ENCODE measurements at regions not wholly inside any gene's neighbourhood (a gene's known extent, or its start where the extent isn't known, plus 50 kb on each side); places are given as distances from the start of the nearest gene placed in this dataset.

DNA sequence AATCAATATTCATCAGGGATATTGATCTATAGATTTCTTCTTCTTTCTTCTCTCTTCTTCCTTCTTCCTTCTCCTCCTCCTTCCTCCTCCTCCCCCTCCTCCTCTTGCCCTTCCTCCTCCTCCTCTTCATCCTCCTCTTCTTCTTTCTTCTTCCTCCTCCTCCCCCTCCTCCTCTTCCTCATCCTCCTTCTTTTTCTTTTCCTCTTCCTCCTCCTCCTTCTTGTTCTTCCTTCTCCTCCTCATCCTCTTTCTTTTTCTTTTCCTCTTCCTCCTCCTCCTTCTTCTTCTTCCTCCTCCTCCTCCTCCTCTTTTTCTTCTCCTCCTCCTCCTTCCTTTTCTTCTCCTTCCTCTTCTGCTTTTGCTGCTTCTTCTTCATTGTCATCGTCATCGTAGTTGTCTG lies 52.4 kb upstream of the SERINC1 start:
- DNase-seq (ENCODE audit: extremely low read depth in 1 of 4, low spot score in 3 of 4) (no peak), ATAC-seq (no peak), FAIRE-seq (no peak)
- no peaks in the 10 kb centered on the region for H3K27me3 ChIP-seq (ENCODE audit: control insufficient read depth in 2 of 2, insufficient read depth in 2 of 2, low read length in 2 of 2)
- TF ChIP-seq OTX1 (CRISPR knock-in tag; IDR thresholded peaks at IDR 0.05), result 0 out of 2 replicates have a peak, but pooled peaks have one; percentile 29
- TF ChIP-seq PYGO2 (tag; IDR thresholded peaks at IDR 0.05), result no peak
- TF ChIP-seq, protein P1, sequence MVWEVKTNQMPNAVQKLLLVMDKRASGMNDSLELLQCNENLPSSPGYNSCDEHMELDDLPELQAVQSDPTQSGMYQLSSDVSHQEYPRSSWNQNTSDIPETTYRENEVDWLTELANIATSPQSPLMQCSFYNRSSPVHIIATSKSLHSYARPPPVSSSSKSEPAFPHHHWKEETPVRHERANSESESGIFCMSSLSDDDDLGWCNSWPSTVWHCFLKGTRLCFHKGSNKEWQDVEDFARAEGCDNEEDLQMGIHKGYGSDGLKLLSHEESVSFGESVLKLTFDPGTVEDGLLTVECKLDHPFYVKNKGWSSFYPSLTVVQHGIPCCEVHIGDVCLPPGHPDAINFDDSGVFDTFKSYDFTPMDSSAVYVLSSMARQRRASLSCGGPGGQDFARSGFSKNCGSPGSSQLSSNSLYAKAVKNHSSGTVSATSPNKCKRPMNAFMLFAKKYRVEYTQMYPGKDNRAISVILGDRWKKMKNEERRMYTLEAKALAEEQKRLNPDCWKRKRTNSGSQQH (CRISPR knock-in tag; IDR thresholded peaks at IDR 0.05), result 0 out of 2 replicates have a peak, but pooled peaks have one; percentile 29
- H3K9me3 ChIP-seq (replicated peaks; ENCODE audit: control insufficient read depth, insufficient read depth, low read depth, low read length), result no peaks in the 10 kb centered on the region; the same call in 1 of the 2 replicates
- no peak overlapping the region for H3K4me3 ChIP-seq
- H3K36me3 ChIP-seq (ENCODE audit: control insufficient read depth, insufficient read depth, low read length), result no peaks in the 10 kb centered on the region
- H3K9ac ChIP-seq (ENCODE audit: insufficient read depth in 1 of 2, low read depth in 2 of 2, low read length in 2 of 2), result no peak overlapping the region
- no peak overlapping the region for H3K4me2 ChIP-seq (ENCODE audit: insufficient read depth, low read length)
- H4K20me1 ChIP-seq (replicated peaks; ENCODE audit: control insufficient read depth, insufficient read depth, low read length), result no peaks in the 10 kb centered on the region
- H3K4me1 ChIP-seq (replicated peaks in 1 of 2; ENCODE audit: control insufficient read depth in 2 of 2, insufficient read depth in 2 of 2, low read length in 2 of 2), result no peaks in the 10 kb centered on the region
- H3K9me1 ChIP-seq (ENCODE audit: control insufficient read depth, insufficient read depth, low read length), result no peaks in the 10 kb centered on the region
- in situ Hi-C loops (cut with MboI), result no loop called here
- 0% methylated on average over 2 of the region's 2 CpGs for WGBS (ENCODE audit: insufficient coverage, low coverage, missing lambda C conversion rate)
- ChIA-PET CTCF (ENCODE audit: low intra/inter-chr PET ratio) (no interaction called here), POLR2A (no interaction called here)
- intact Hi-C loops (cut with micrococcal nuclease), result no loop called here
- H3K79me2 ChIP-seq (ENCODE audit: control insufficient read depth, insufficient read depth, low read length), result no peaks in the 10 kb centered on the region; the same call in 2 of the 3 replicates
- BruUV-seq (replicated peaks), result no TSS peak
- no peak overlapping the region for H2AFZ ChIP-seq (ENCODE audit: low read depth, low read length)
- H3K27ac ChIP-seq (ENCODE audit: extremely low read depth, low read depth, low read length), result no peak overlapping the region

DNA sequence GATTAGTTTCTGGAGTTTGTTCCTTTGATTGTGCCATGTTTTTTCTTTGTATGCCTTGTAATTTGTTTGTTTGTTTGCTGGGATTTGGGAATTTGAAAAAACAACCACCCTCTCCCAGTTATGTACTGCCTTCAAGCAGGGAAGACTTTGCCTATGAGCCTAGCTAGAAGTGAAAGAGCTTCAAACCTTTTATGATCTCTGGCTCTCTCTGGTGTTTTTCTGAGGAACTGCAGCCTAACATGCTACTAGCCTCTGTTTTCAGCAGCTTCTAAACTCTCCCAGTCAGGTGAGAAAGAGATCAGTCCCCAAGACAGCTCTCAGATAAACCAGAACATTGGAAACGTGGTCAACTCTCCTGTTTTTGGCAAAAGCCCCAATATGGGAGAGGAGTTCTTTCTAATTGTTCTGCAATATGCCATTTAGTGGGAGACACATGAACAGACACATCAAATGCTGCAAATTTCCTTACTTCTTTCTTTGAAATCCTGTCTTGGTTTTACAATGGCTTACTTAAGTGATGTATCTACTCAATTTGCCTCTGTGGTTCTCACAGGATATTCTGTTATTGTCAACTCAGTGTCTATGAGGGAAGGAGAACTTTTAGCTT lies 58.9 kb upstream of the SERINC1 start:
- in situ Hi-C loops (cut with MboI), result no loop called here
- POLR2A ChIA-PET, result interaction anchor here (0.6 to 2.2 kb wide), 6 partner anchors 39 to 1272 kb away, joined by 3 to 5 read pairs (median 4); partner anchors contain the start of gene HSF2
- TF ChIP-seq ZNF224 (CRISPR knock-in tag; IDR thresholded peaks at IDR 0.05) (no peak), ZNF830 (CRISPR knock-in tag; IDR thresholded peaks at IDR 0.05) (no peak), HDAC2 (IDR thresholded peaks at IDR 0.05) (no peak), YY1 (IDR thresholded peaks at IDR 0.05; ENCODE audit: borderline replicate concordance in 1 of 3, control insufficient read depth in 1 of 3, extremely low read depth in 1 of 3, insufficient read depth in 3 of 3, insufficient read length in 1 of 3, insufficient replicate concordance in 2 of 3, low read depth in 1 of 3, low read length in 2 of 3) (no peak), CC2D1A (IDR thresholded peaks at IDR 0.05) (peak; percentile 62; the same call in 1 of the 2 replicates)

More for the DNA sequence above, 58.9 kb upstream of the SERINC1 start:
- intact Hi-C loops (cut with micrococcal nuclease), result loop anchor here (1.0 to 5.0 kb wide), 5 partner anchors 38 to 1098 kb away; no protein-coding TSS in a partner anchor
- H3K4me1 ChIP-seq (replicated peaks in 1 of 2; ENCODE audit: control insufficient read depth in 2 of 2, insufficient read depth in 2 of 2, low read length in 2 of 2), result no peaks in the 10 kb centered on the region
- no peaks in the 10 kb centered on the region for H3K9me3 ChIP-seq (replicated peaks; ENCODE audit: control insufficient read depth, insufficient read depth, low read depth, low read length)
- H4K20me1 ChIP-seq (replicated peaks; ENCODE audit: control insufficient read depth, insufficient read depth, low read length), result no peaks in the 10 kb centered on the region
- no peak overlapping the region for H3K4me3 ChIP-seq
- no peak overlapping the region for H3K9ac ChIP-seq (ENCODE audit: insufficient read depth in 1 of 2, low read depth in 2 of 2, low read length in 2 of 2)
- no peaks in the 10 kb centered on the region for H3K36me3 ChIP-seq (ENCODE audit: control insufficient read depth, insufficient read depth, low read length)
- no peak overlapping the region for H2AFZ ChIP-seq (ENCODE audit: low read depth, low read length)
- FAIRE-seq (peak; percentile 86), ATAC-seq (peak; percentile 96), DNase-seq (ENCODE audit: extremely low read depth in 1 of 4, low spot score in 3 of 4) (peak; percentile 51 to 73 (median 56))
- no TSS peak for BruUV-seq (replicated peaks)
- WGBS (ENCODE audit: insufficient coverage, low coverage, missing lambda C conversion rate), result 0% methylated on average over 1 of the region's 1 CpG
- no peaks in the 10 kb centered on the region for H3K27me3 ChIP-seq (ENCODE audit: control insufficient read depth in 2 of 2, insufficient read depth in 2 of 2, low read length in 2 of 2)
- CTCF ChIA-PET (ENCODE audit: low intra/inter-chr PET ratio), result interaction anchor here (0.7 to 1.3 kb wide), 3 partner anchors 54 to 1101 kb away, joined by 3 to 8 read pairs (median 4); no protein-coding TSS in a partner anchor
- no peak overlapping the region for H3K4me2 ChIP-seq (ENCODE audit: insufficient read depth, low read length)
- H3K9me1 ChIP-seq (ENCODE audit: control insufficient read depth, insufficient read depth, low read length), result no peaks in the 10 kb centered on the region
- peaks cover 11% of the 10 kb centered on the region; the same call in 1 of the 3 replicates for H3K79me2 ChIP-seq (ENCODE audit: control insufficient read depth, insufficient read depth, low read length)
- H3K27ac ChIP-seq (ENCODE audit: extremely low read depth, low read depth, low read length), result no peak overlapping the region
